EL (cell line): ENCODE measurements at regions not wholly inside any gene's neighbourhood (a gene's known extent, or its start where the extent isn't known, plus 50 kb on each side); places are given as distances from the start of the nearest gene placed in this dataset.

Source experiments
- DNase-seq: peaks from one replicate; pipeline ENCODE4 v3.0.0-alpha.2; 2016

GRCh38 chr9:11335011-11335410 is 722.2 kb upstream of the PTPRD start:
- no peak for DNase-seq

GRCh38 chr9:11338130-11338529 is 725.3 kb upstream of the PTPRD start:
- DNase-seq = no peak

GRCh38 chr9:11340654-11341053 is 727.9 kb upstream of the PTPRD start:
- no peak for DNase-seq

GRCh38 chr9:11347437-11347836 is 734.6 kb upstream of the PTPRD start:
- no peak for DNase-seq

- DNase-seq = no peak
Measured at GRCh38 chr9:11348366-11348765, 735.6 kb upstream of the PTPRD start.

- no peak for DNase-seq
Measured at GRCh38 chr9:11349187-11349586, 736.4 kb upstream of the PTPRD start.

GRCh38 chr9:11352612-11353011 is 739.8 kb upstream of the PTPRD start:
- no peak for DNase-seq

GRCh38 chr9:11356067-11356466 is 743.3 kb upstream of the PTPRD start:
- DNase-seq = no peak

- DNase-seq = no peak
Measured at GRCh38 chr9:11366585-11367129, 753.9 kb upstream of the PTPRD start.

GRCh38 chr9:11374926-11375325 is 762.1 kb upstream of the PTPRD start:
- no peak for DNase-seq

GRCh38 chr9:11402621-11403020 is 789.8 kb upstream of the PTPRD start:
- DNase-seq = no peak

GRCh38 chr9:11414241-11414640 is 801.4 kb upstream of the PTPRD start:
- DNase-seq = no peak

- no peak for DNase-seq
Measured at GRCh38 chr9:11417782-11418181, 805.0 kb upstream of the PTPRD start.

- no peak for DNase-seq
Measured at GRCh38 chr9:11431490-11431889, 818.7 kb upstream of the PTPRD start.

- no peak for DNase-seq
Measured at GRCh38 chr9:11432361-11432760, 819.6 kb upstream of the PTPRD start.

- no peak for DNase-seq
Measured at GRCh38 chr9:11443631-11444030, 830.8 kb upstream of the PTPRD start.

GRCh38 chr9:11457825-11458790 is 845.3 kb upstream of the PTPRD start:
- DNase-seq = no peak

- no peak for DNase-seq
Measured at GRCh38 chr9:11469745-11470144, 856.9 kb upstream of the PTPRD start.

- DNase-seq = no peak
Measured at GRCh38 chr9:11471321-11471720, 858.5 kb upstream of the PTPRD start.

GRCh38 chr9:11500780-11501179 is 888.0 kb upstream of the PTPRD start:
- DNase-seq = no peak

- DNase-seq = no peak
Measured at GRCh38 chr9:11506980-11507379, 894.2 kb upstream of the PTPRD start.

GRCh38 chr9:11537566-11537965 is 924.8 kb upstream of the PTPRD start:
- DNase-seq = no peak

- DNase-seq = no peak
Measured at GRCh38 chr9:11542781-11543180, 930.0 kb upstream of the PTPRD start.

GRCh38 chr9:11546231-11546630 is 933.4 kb upstream of the PTPRD start:
- DNase-seq = no peak
